Activated CD8-positive, alpha-beta T cell treated with anti-CD3 and anti-CD28 coated beads for 36 hours (primary cell): ENCODE measurements at regions not wholly inside any gene's neighbourhood (a gene's known extent, or its start where the extent isn't known, plus 50 kb on each side); places are given as distances from the start of the nearest gene placed in this dataset.

Source experiments
- ATAC-seq: fragments of 200-7000 bp; cut with Tn5 transposase; one replicate; pipeline ENCODE4 v1.10.0; 2021; ENCODE audit warnings: mild to moderate bottlenecking, moderate library complexity
- CTCF ChIA-PET: fragments of 350-600 bp; sonication (Branson Sonifier 250); formaldehyde crosslinking; loops from one replicate; lab custom pipeline; 2021; ENCODE audit warnings: antibody characterized with exemption; lab: Charles Lee
- POLR2A ChIA-PET: fragments of 350-600 bp; sonication (Branson Sonifier 250); formaldehyde crosslinking; loops from one replicate; lab custom pipeline; 2021; ENCODE audit warnings: antibody characterized with exemption; lab: Charles Lee
- DNase-seq: peaks from one replicate; pipeline ENCODE4 v3.0.0-alpha.2; 2020
- H3K27ac Mint-ChIP-seq: one replicate; pipeline ENCODE4 v1.8.0; 2021; ENCODE audit warnings: mild to moderate bottlenecking, mixed read lengths
- H3K27me3 Mint-ChIP-seq: one replicate; pipeline ENCODE4 v1.8.0; 2021; ENCODE audit warnings: mixed read lengths
- H3K36me3 Mint-ChIP-seq: one replicate; pipeline ENCODE4 v1.8.0; 2021; ENCODE audit warnings: low read depth, mixed read lengths
- H3K4me1 Mint-ChIP-seq: one replicate; pipeline ENCODE4 v1.8.0; 2021; ENCODE audit warnings: low read depth, mixed read lengths
- H3K4me3 Mint-ChIP-seq: one replicate; pipeline ENCODE4 v1.8.0; 2021; ENCODE audit warnings: mild to moderate bottlenecking, moderate library complexity, mixed read lengths
- H3K9me3 Mint-ChIP-seq: one replicate; pipeline ENCODE4 v1.8.0; 2021; ENCODE audit warnings: mixed read lengths
- intact Hi-C: fragments of 100-400 bp; cut with micrococcal nuclease; formaldehyde crosslinking; loops from one replicate; pipeline ENCODE4 v1.10.0; 2022
- TF ChIP-seq, protein P1 (sequence below): fragments of 200-600 bp; IDR thresholded peaks from one replicate; pipeline ENCODE4 v1.8.0; 2022; ENCODE audit warnings: antibody characterized with exemption, mild to moderate bottlenecking

DNA sequence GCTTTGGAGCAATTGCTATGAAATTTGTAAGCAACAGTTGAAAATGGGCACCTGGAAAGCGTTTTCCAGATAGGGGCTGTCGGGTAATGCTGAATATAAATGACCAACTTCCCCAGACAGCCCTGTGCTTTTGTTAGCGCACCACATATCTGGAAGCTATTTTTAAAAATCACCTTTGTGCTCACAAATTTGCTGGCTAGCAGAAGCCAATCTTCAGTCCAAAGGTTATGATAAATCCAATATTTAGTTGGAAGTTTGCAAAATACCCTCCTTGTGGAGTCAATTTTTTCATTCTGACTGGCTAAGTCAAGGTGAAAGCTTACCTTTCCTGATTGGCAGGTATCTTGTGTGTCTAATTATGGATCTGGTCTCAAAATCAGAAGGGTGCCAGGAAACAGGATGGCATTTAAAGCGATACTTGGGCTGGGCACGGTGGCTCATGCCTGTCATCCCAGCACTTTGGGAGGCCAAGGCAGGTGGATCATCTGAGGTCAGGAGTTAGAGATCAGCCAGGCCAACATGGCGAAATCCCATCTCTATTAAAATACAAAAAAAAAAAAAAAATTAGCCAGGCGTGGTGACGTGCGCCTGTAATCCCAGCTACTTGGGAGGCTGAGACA is 124.1 kb upstream of the AJAP1 start:
- no peaks in the 10 kb centered on the region for H3K27me3 Mint-ChIP-seq
- no peak overlapping the region for H3K4me3 Mint-ChIP-seq
- H3K4me1 Mint-ChIP-seq, result no peaks in the 10 kb centered on the region
- no peak overlapping the region for H3K27ac Mint-ChIP-seq
- DNase-seq, result no peak
- ChIA-PET POLR2A (no interaction called here), CTCF (no interaction called here)
- TF ChIP-seq, protein P1, sequence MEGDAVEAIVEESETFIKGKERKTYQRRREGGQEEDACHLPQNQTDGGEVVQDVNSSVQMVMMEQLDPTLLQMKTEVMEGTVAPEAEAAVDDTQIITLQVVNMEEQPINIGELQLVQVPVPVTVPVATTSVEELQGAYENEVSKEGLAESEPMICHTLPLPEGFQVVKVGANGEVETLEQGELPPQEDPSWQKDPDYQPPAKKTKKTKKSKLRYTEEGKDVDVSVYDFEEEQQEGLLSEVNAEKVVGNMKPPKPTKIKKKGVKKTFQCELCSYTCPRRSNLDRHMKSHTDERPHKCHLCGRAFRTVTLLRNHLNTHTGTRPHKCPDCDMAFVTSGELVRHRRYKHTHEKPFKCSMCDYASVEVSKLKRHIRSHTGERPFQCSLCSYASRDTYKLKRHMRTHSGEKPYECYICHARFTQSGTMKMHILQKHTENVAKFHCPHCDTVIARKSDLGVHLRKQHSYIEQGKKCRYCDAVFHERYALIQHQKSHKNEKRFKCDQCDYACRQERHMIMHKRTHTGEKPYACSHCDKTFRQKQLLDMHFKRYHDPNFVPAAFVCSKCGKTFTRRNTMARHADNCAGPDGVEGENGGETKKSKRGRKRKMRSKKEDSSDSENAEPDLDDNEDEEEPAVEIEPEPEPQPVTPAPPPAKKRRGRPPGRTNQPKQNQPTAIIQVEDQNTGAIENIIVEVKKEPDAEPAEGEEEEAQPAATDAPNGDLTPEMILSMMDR, result no peak
- no peak for ATAC-seq
- H3K36me3 Mint-ChIP-seq, result no peaks in the 10 kb centered on the region
- H3K9me3 Mint-ChIP-seq, result no peaks in the 10 kb centered on the region
- intact Hi-C loops, result no loop called here

DNA sequence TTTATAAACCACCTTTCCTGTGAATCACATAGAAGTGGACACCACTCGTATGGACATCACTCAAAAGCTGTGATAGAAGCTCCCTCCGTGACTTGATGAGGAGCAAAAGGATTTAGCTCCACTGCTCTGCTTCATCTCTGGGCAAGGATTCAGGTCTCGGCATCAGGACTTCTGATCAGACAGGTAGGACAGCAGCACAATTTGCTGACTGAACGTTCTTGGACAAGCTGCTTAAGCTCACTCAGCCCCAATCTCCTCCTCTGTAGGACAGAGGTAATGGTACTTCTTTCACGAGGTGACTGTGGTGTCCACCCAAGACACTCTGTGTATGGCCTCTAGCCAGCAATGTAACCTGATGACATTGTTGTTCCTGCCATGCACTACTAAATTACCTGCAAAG is 122.6 kb upstream of the AJAP1 start:
- POLR2A ChIA-PET, result no interaction called here
- no peak overlapping the region for H3K27ac Mint-ChIP-seq
- ATAC-seq, result no peak
- H3K4me3 Mint-ChIP-seq, result no peak overlapping the region
- DNase-seq, result no peak
- intact Hi-C loops, result no loop called here
- TF ChIP-seq, protein P1, result no peak
- no peaks in the 10 kb centered on the region for H3K9me3 Mint-ChIP-seq
- H3K27me3 Mint-ChIP-seq, result no peaks in the 10 kb centered on the region
- no peaks in the 10 kb centered on the region for H3K36me3 Mint-ChIP-seq
- CTCF ChIA-PET, result no interaction called here
- H3K4me1 Mint-ChIP-seq, result no peaks in the 10 kb centered on the region

DNA sequence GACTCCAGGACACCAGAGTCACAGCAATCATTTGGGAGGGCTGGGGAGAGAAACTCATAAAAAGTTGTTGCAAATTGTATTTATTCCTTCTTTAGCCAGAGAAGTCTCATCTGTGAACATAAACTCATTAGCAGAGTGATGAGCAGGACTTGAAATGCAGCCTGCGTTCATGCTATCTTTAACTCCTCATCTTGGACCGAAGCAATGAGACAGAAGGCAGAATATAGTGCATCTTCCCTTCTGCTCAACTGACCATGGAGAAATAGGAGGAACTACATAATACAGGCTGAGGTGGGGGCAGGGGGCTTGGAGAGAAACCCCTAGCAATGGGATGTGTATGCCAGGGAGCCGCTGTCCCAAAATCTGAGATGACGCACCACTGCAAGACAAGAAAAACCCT is 121.8 kb upstream of the AJAP1 start:
- POLR2A ChIA-PET, result no interaction called here
- no peaks in the 10 kb centered on the region for H3K9me3 Mint-ChIP-seq
- TF ChIP-seq, protein P1, result no peak
- no peaks in the 10 kb centered on the region for H3K27me3 Mint-ChIP-seq
- H3K27ac Mint-ChIP-seq, result no peak overlapping the region
- no peaks in the 10 kb centered on the region for H3K4me1 Mint-ChIP-seq
- intact Hi-C loops, result no loop called here
- CTCF ChIA-PET, result no interaction called here
- DNase-seq, result no peak
- H3K4me3 Mint-ChIP-seq, result no peak overlapping the region
- no peaks in the 10 kb centered on the region for H3K36me3 Mint-ChIP-seq
- no peak for ATAC-seq

DNA sequence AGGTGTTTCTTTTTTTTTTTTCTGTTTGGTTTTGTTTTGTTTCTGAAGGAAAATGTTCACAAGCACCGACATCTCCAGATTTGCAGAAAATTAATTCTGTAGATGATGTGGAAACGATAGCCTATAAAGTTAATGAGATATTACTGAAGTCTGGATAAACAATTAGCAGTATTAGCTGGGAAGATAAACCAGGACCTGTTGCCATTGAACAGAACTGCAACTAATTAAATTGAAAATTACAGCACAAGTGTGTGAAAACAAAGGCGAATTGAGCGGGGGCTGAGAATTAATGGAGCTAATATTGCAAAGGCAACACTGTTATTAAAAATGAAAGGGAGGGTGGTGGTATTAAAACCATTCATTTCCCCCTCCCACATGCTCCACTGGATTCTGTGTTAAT is 107.5 kb upstream of the AJAP1 start:
- peaks cover 1% of the 10 kb centered on the region for H3K27me3 Mint-ChIP-seq
- no peak for ATAC-seq
- TF ChIP-seq, protein P1, result no peak
- no peak overlapping the region for H3K27ac Mint-ChIP-seq
- ChIA-PET CTCF (no interaction called here), POLR2A (no interaction called here)
- no peaks in the 10 kb centered on the region for H3K4me1 Mint-ChIP-seq
- H3K36me3 Mint-ChIP-seq, result no peaks in the 10 kb centered on the region
- intact Hi-C loops, result no loop called here
- DNase-seq, result no peak
- no peak overlapping the region for H3K4me3 Mint-ChIP-seq
- peaks cover 7% of the 10 kb centered on the region for H3K9me3 Mint-ChIP-seq

DNA sequence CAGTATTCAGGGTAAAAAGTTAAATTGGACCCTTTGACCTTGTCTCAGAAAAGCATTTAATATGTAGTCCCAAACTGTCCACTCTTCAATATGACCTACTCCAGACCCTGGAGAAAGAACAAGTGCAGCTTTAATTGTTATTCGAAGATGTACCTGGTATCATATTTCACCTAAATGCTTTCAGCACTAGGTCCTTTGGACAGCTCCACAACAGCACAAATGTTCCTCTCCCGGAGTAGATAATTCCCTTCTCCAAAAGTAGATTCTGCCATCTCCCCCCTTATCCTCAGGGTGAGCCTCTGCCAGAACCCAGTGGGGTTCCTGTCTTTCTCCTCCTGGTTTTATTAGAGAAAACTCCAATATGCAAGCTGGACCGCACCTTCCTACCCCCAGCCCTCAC is 104.5 kb upstream of the AJAP1 start:
- Mint-ChIP-seq H3K4me1 (no peaks in the 10 kb centered on the region), H3K4me3 (no peak overlapping the region), H3K27me3 (peaks cover 8% of the 10 kb centered on the region), H3K36me3 (no peaks in the 10 kb centered on the region), H3K27ac (no peak overlapping the region), H3K9me3 (no peaks in the 10 kb centered on the region)
- ATAC-seq (no peak), DNase-seq (no peak)
- TF ChIP-seq, protein P1, result no peak
- ChIA-PET CTCF (no interaction called here), POLR2A (no interaction called here)
- intact Hi-C loops, result no loop called here
